Skeletal muscle cell (primary cell): ENCODE measurements at regions not wholly inside any gene's neighbourhood (a gene's known extent, or its start where the extent isn't known, plus 50 kb on each side); places are given as distances from the start of the nearest gene placed in this dataset.
"Not testable (repeated sequence)": the region's sequence is repeated elsewhere in the genome, so short reads cannot be mapped to it uniquely, and the experiment has no call there.

Experiments used
- DNase-seq: peaks from one replicate; pipeline ENCODE4 v3.0.0-alpha.2; 2010; ENCODE audit warnings: low read depth
- H3K4me3 ChIP-seq: 2 replicates; pipeline ENCODE4 v1.5.1; 2011; ENCODE audit warnings: low read depth, mild to moderate bottlenecking, control low read depth, low read length, moderate library complexity

- H3K4me3 ChIP-seq = no peak overlapping the region
- no peak for DNase-seq
These were observed 413.6 kb upstream of the ADAMTSL1 start for GRCh38 chr9:18060269-18060934.

GRCh38 chr9:18061332-18061731, 412.6 kb upstream of the ADAMTSL1 start:
- DNase-seq = no peak
- no peak overlapping the region for H3K4me3 ChIP-seq

DNA sequence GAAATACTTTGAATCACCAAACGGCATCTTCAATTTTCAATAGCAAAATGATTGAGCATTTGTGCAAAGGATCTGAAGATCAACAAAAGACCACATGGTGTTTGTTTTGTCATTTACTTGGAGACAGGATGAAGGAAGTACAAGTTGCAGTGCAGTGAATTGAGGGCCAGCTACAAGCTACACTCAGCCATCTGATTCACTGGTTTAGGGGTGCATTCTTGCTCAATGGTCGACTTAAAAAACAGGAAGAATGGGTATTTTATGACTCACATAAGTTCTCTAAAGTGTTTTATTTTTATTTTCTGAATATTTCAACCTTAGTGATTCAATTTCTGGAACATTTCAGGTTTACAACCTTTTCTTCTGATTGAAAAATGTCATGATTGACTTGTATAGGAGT, 412.1 kb upstream of the ADAMTSL1 start:
- DNase-seq = no peak
- no peak overlapping the region for H3K4me3 ChIP-seq

DNA sequence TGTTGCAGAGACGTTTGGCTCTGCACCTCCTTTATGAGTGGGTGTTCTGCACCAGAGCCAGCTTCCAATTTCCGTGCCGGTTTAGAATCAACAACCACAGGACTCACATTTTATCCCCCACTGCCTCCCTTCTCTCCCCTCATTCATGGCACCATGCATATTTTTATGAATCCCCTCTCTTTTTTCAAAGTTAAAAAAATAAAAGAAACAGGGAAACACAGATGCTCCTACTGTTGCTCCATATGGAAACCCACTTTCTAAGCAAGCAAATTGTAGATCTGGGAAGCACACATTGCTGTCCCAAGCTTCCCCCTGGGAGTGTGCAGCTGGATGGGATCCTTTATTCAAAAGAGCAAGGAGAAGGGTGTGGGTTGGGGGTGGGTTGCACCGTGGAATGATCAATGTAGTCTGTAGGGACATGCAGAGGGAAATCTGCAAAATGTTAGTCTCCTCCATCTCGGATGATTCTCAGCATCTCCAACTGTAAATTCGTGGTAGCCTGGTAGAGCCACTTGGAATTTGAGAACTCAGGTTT, 410.0 kb upstream of the ADAMTSL1 start:
- no peak for DNase-seq
- no peak overlapping the region for H3K4me3 ChIP-seq

DNA sequence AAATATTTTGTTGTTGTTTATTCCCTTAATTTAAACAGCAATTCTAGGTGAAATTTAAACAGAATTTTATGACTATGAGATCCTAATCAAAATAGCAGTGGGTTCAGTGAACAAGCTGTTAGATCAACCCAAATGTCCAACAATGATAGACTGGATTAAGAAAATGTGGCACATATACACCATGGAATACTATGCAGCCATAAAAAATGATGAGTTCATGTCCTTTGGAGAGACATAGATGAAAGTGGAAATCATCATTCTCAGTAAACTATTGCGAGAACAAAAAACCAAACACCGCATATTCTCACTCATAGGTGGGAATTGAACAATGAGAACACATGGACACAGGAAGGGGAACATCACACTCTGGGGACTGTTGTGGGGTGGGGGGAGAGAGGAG, 407.3 kb upstream of the ADAMTSL1 start:
- H3K4me3 ChIP-seq, DNase-seq: not testable (repeated sequence)

DNA sequence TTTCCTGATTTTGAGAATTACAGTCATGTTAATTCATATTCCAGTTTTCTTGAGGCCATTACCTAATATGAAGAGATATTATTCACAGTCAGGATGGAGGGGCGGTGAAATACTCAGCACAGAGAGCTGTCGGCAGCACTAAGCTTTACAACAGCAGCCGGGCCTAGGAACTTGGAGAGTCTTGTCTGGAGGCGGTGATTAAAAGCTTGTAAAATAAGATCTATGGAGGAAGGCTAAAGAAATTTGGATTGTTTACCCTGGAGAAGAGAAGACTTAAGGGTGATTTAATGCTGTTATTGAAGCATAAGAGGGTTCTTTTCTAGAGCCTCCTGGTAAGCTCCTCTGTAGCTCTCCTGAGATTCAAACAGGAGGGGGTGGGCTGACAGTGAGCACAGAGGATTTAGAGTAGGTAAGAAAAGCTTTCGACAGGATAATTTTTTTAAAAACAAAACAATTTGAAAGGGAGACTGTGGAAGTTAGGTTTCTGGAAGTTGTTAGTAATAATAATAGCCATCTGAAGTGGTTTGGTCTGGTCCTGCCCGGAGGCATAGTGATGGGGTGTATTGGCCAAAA, 406.3 kb upstream of the ADAMTSL1 start:
- no peak for DNase-seq
- no peak overlapping the region for H3K4me3 ChIP-seq

DNA sequence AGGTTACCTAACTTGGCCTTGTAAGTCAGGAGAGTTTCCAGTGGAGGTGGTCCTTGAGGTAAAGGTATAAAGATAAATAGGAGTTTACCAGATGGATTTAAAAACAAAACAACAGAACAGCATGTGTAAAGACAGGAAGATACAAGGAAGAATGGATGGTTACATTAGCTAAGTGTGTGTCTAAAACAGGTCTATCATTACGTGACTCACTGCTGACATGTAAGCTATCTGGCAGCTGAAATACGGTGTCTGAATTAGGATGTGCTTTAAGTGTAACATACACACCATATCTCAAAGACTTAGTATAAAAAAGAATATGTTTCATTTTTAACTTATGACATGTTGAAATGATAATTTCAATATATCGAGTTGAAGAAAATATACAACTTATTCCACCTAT, 405.1 kb upstream of the ADAMTSL1 start:
- H3K4me3 ChIP-seq = no peak overlapping the region
- no peak for DNase-seq

DNA sequence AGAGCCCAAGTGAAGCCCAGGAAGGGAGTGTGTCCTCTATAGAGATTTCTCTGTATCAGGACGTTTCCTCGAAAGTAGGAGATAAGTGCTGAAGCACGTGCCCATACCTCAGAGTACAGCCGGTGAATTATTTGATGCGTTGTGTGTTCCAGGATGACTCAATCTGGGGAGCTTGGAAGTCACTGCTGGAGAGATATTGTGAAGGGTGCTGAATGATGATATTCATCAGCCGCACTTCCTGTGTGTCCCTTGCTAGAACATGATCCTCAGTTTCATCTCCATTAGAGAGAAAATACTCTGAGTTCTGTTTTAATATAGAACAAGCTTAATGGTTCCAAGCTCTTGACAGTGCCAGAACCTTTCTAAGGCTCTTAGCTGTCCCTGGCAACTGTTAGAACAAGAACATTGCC, 402.3 kb upstream of the ADAMTSL1 start:
- DNase-seq = no peak
- no peak overlapping the region for H3K4me3 ChIP-seq

DNA sequence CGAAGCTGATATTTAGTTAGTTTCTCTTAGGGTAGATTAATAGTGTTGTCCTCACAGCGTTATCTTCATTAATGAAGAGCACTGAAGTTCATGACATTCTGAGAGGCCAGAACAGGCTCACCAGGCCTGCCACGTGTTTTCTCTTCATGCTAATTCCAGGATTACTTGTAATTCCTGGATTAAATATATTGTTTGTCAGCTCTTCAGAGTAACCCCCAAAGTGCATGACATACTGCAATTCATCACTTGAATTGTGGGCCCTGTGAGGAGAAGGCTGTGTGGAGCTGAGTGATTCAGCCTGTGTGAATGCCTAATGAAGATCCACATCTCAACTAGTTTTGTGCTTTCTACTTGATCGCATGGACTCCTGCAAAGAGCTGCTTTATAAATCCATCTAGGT, 401.0 kb upstream of the ADAMTSL1 start:
- no peak for DNase-seq

GRCh38 chr9:18074041-18074440, 399.9 kb upstream of the ADAMTSL1 start:
- H3K4me3 ChIP-seq = no peak overlapping the region

More for the DNA sequence above, 401.0 kb upstream of the ADAMTSL1 start:
- H3K4me3 ChIP-seq = no peak overlapping the region

DNA sequence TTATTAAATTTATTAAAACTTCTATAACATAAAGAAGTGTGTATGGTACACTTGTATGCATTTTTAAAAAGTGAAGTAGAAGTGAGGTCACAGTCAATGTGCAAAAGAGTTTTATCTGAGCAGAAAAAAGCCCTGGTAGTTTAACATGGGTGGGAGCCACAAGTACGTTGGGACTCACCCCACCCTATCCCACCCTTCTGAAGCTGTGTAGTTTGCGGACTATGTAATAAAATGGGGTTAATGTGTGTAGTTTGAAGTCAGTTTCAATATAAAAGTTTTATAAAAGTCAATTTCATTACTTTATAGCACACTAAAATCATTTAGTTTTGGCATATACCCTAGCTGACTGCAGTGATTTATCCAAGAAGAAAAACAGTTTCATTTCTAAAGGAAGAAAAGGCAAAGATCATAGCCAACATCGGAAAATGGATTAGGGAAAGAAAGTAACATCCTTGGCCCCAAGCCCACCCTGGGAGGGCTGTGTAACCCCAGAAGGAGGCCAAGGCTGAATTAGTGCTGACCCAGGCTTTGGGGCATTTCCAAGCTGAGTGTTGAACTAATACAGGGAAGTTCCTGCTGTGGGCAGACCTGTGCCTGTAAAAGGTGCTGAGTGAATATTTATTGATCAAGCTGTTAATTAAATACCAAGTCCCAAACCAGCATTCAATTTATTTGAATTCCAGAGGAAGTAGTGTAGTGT, 398.6 kb upstream of the ADAMTSL1 start:
- no peak overlapping the region for H3K4me3 ChIP-seq
- no peak for DNase-seq

More at GRCh38 chr9:18074041-18074440, 399.9 kb upstream of the ADAMTSL1 start:
- DNase-seq = no peak

GRCh38 chr9:18077941-18078678, 395.8 kb upstream of the ADAMTSL1 start:
- DNase-seq = no peak
- H3K4me3 ChIP-seq = no peak overlapping the region

DNA sequence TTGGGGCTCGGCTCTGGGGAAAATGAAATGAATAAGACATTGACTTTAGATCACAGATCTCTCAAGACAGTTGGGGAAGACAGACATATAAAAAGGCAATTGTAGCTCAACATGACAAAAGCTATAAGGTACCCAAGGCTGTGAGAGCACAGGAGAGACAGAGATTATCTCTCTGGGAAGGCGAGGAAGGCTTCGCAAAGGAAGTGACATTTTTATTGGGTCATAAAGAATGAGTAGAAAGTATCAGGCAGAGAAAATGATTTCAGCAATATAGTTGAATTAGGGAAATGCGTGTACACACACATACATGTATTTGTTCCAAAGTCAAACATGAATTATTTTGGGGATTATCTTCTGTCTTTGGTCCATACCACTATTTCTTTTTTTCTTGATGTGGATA, 381.8 kb upstream of the ADAMTSL1 start:
- no peak overlapping the region for H3K4me3 ChIP-seq
- no peak for DNase-seq

DNA sequence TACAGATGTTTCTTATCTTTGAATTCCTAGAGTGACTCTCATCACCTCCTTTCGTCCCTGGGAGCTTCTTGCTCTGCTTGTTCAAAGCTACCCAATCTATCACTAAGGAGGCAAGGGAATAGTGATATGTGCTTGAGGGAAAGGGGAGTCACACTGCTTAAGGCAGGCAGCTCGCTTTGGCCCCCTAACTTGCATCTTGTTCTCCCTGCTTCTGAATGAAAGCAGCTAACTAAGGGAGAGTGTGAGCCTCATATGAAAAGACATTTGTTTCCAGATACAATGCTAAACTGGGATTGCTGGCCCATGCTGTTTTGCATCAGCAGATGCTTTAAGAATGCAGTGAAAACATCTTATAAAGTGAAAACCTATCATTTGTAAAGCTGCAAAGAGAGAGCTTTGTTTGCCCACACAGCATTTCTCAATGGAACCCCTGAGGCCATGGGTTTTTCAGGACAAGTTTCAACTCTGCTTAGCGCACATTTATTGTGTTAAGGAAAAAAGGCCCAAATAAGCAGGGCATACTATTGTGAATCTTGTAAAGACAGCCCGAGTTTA, 367.9 kb upstream of the ADAMTSL1 start:
- DNase-seq = no peak
- no peak overlapping the region for H3K4me3 ChIP-seq

- no peak overlapping the region for H3K4me3 ChIP-seq
- DNase-seq = no peak
These were observed 364.3 kb upstream of the ADAMTSL1 start for GRCh38 chr9:18109675-18110074.

DNA sequence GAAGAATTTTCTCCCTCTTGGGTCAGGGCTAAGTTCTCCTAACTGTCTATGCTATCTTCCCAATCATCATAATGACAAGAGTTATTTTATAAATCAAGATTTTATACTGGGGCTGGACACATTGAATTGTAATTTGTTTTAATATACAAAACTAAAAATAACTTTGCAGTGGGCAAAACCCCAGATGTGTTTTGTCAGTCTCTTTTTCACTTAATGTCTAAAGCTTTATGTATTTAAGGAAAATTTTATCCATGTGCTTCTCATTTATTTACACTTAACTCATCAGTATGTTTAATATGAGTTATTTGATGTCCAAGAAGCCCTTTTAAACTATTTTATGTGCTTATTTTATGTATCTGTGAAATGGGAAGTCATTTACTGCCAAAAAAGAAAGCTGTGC, 362.8 kb upstream of the ADAMTSL1 start:
- H3K4me3 ChIP-seq = no peak overlapping the region
- no peak for DNase-seq

- DNase-seq = no peak
- H3K4me3 ChIP-seq = no peak overlapping the region
These were observed 359.1 kb upstream of the ADAMTSL1 start for GRCh38 chr9:18114559-18115475.

- H3K4me3 ChIP-seq = no peak overlapping the region
- no peak for DNase-seq
These were observed 355.7 kb upstream of the ADAMTSL1 start for GRCh38 chr9:18118268-18118667.

DNA sequence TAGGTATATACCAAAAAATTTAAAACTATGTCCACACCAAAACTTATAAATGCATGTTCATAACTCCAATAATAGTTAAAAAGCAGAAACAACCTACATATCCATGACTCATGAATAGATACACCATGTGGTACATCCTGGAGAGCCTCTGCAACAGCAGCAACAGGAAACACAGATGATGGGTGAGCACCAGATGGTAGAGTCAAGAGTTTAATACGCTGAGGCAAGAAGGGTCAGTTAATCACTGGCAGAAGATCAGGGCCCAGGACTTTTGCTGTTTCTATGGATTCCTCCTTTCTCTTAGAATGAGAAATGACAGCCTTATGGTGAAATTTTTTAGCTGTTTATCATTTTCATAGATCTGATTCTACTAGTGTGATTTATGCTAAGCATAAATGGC, 351.8 kb upstream of the ADAMTSL1 start:
- no peak overlapping the region for H3K4me3 ChIP-seq

More for the DNA sequence above, 351.8 kb upstream of the ADAMTSL1 start:
- no peak for DNase-seq
